ENCODE measurements at regions not wholly inside any gene's neighbourhood (a gene's known extent, or its start where the extent isn't known, plus 50 kb on each side); places are given as distances from the start of the nearest gene placed in this dataset.

- no peak overlapping the region for H3K18ac ChIP-seq (ENCODE audit: low read depth, low read length)
- no peak overlapping the region for H3K56ac ChIP-seq (ENCODE audit: extremely low read depth, insufficient read depth, low read length)
- ChIA-PET POLR2A (ENCODE audit: unreplicated experiment) (no interaction called here), CTCF (no interaction called here)
- no peak overlapping the region for H2BK5ac ChIP-seq (ENCODE audit: low read depth, low read length, poor library complexity, severe bottlenecking)
- H3K4me3 ChIP-seq (ENCODE audit: insufficient read depth, low read depth, low read length): no peak overlapping the region
- intact Hi-C loops (cut with micrococcal nuclease) (no loop called here), dilution Hi-C loops (cut with HindIII; ENCODE audit: low sequenced_read_pairs, unreplicated experiment) (no loop called here), in situ Hi-C loops (cut with MboI; ENCODE audit: low sequenced_read_pairs) (no loop called here)
- no peaks in the 10 kb centered on the region for H3K27me3 ChIP-seq (ENCODE audit: control insufficient read depth, insufficient read depth, low read length)
- H2BK15ac ChIP-seq (ENCODE audit: low read depth, low read length): no peak overlapping the region
- no peak overlapping the region for H3K27ac ChIP-seq (ENCODE audit: insufficient read depth, low read length)
- no peak overlapping the region for H3K14ac ChIP-seq (replicated peaks; ENCODE audit: low read depth, low read length)
- H3K9me1 ChIP-seq (ENCODE audit: insufficient read depth, low read length): no peaks in the 10 kb centered on the region
- no peak overlapping the region for H2AK5ac ChIP-seq (ENCODE audit: low read depth, low read length)
- H3K4me1 ChIP-seq (ENCODE audit: control insufficient read depth, insufficient read depth, low read length): no peaks in the 10 kb centered on the region
- H3K4me2 ChIP-seq (ENCODE audit: low read depth, low read length): no peak overlapping the region
- no TSS peak for BruUV-seq (replicated peaks)
- TF ChIP-seq CEBPB (IDR thresholded peaks at IDR 0.05; ENCODE audit: low read depth, low read length) (no peak), RCOR1 (IDR thresholded peaks at IDR 0.05; ENCODE audit: insufficient replicate concordance, low read length) (no peak), MAZ (IDR thresholded peaks at IDR 0.05; ENCODE audit: borderline replicate concordance, low read depth, low read length) (no peak), FOS (IDR thresholded peaks at IDR 0.05; ENCODE audit: low read depth, low read length) (no peak)
- H4K5ac ChIP-seq (ENCODE audit: low read depth, low read length): no peak overlapping the region
- no peak overlapping the region for H4K8ac ChIP-seq (ENCODE audit: low read depth in 2 of 2, low read length in 2 of 2)
- H3K23ac ChIP-seq (ENCODE audit: low read depth, low read length): no peak overlapping the region
- H3K9ac ChIP-seq (ENCODE audit: low read depth, low read length): no peak overlapping the region
- no peaks in the 10 kb centered on the region for H3K36me3 ChIP-seq (ENCODE audit: control insufficient read depth, insufficient read depth, low read length)
- ATAC-seq (ENCODE audit: low read depth) (no peak), DNase-seq (no peak)
- H2BK120ac ChIP-seq (ENCODE audit: low read depth, low read length): no peak overlapping the region
- peaks cover 3% of the 10 kb centered on the region; the same call in 1 of the 2 replicates for H3K9me3 ChIP-seq (ENCODE audit: control insufficient read depth, insufficient read depth, low read length)
- H3K4ac ChIP-seq (ENCODE audit: low read depth, low read length): no peak overlapping the region
- 50% methylated on average over 3 of the region's 4 CpGs; no CpG with 5 or more reads in 1 of the 2 experiments for WGBS, 2 experiments (ENCODE audit: extremely low coverage in 2 of 2, insufficient read length in 1 of 2)
- no peaks in the 10 kb centered on the region for H3K79me1 ChIP-seq (ENCODE audit: low read depth in 1 of 2, low read length in 2 of 2)
- no peak overlapping the region for H2BK20ac ChIP-seq (ENCODE audit: low read depth, low read length)
- no peaks in the 10 kb centered on the region for H4K20me1 ChIP-seq (ENCODE audit: insufficient read depth, low read length)
- H2AK9ac ChIP-seq (replicated peaks; ENCODE audit: low read depth, low read length, poor library complexity): no peak overlapping the region
- H2AFZ ChIP-seq (replicated peaks; ENCODE audit: low read length, poor library complexity): no peak overlapping the region
- H4K91ac ChIP-seq (ENCODE audit: insufficient read depth, low read depth, low read length): no peak overlapping the region
These were observed 1032.3 kb upstream of the NUDT12 start for GRCh38 chr5:104594850-104595249.

All from IMR-90 (cell line).